H9 (cell line): ENCODE measurements at regions not wholly inside any gene's neighbourhood (a gene's known extent, or its start where the extent isn't known, plus 50 kb on each side); places are given as distances from the start of the nearest gene placed in this dataset.

ENCODE experiments used
- DNase-seq: peaks from one replicate; pipeline ENCODE4 v3.0.0-alpha.2; 2017
- H2AFZ ChIP-seq: one replicate; pipeline ENCODE4 v1.6.1; 2013; ENCODE audit warnings: mild to moderate bottlenecking, low read length, control low read depth, moderate library complexity
- H2AK5ac ChIP-seq: 2 replicates; pipeline ENCODE4 v1.6.1; 2013; ENCODE audit warnings: low read length, control low read depth, mixed read lengths; ENCODE audit not compliant: insufficient read length
- H2BK120ac ChIP-seq: one replicate; pipeline ENCODE4 v1.6.1; 2013; ENCODE audit warnings: low read depth, mild to moderate bottlenecking, low read length, control low read depth, inconsistent platforms; ENCODE audit not compliant: poor library complexity, severe bottlenecking
- H2BK12ac ChIP-seq: 2 replicates; pipeline ENCODE4 v1.6.1; 2013; ENCODE audit warnings: low read length, control low read depth, mixed read lengths, low read depth; ENCODE audit not compliant: insufficient read length
- H2BK15ac ChIP-seq: 2 replicates; pipeline ENCODE4 v1.6.1; 2013; ENCODE audit warnings: low read depth, low read length, control low read depth
- H2BK20ac ChIP-seq: one replicate; pipeline ENCODE4 v1.6.1; 2013; ENCODE audit warnings: low read depth, mild to moderate bottlenecking, low read length, control low read depth, inconsistent platforms; ENCODE audit not compliant: poor library complexity, severe bottlenecking
- H2BK5ac ChIP-seq: 2 replicates; pipeline ENCODE4 v1.6.1; 2013; ENCODE audit warnings: low read length, control low read depth, mixed read lengths; ENCODE audit not compliant: insufficient read length
- H3K14ac ChIP-seq: 2 replicates; pipeline ENCODE4 v1.6.1; 2013; ENCODE audit warnings: low read length, control low read depth; ENCODE audit not compliant: insufficient read depth
- H3K18ac ChIP-seq: 2 replicates; pipeline ENCODE4 v1.6.1; 2013; ENCODE audit warnings: low read depth, mild to moderate bottlenecking, mixed read lengths, low read length, control low read depth; ENCODE audit not compliant: insufficient read length
- H3K23ac ChIP-seq: 2 replicates; pipeline ENCODE4 v1.6.1; 2013; ENCODE audit warnings: low read length, control low read depth, mixed read lengths, low read depth; ENCODE audit not compliant: insufficient read length
- H3K23me2 ChIP-seq: 2 replicates; pipeline ENCODE4 v1.6.1; 2013; ENCODE audit warnings: low read depth, mild to moderate bottlenecking, mixed read lengths, low read length, control low read depth; ENCODE audit not compliant: insufficient read length, poor library complexity, severe bottlenecking
- H3K27ac ChIP-seq: 2 replicates; pipeline ENCODE4 v1.5.1; 2013; ENCODE audit warnings: low read length, control low read depth, mixed read lengths, low read depth; ENCODE audit not compliant: insufficient read length
- H3K27me3 ChIP-seq: 2 replicates; pipeline ENCODE4 v1.6.1; 2013; ENCODE audit warnings: low read length, control low read depth, inconsistent platforms; ENCODE audit not compliant: insufficient read depth
- H3K4ac ChIP-seq: 2 replicates; pipeline ENCODE4 v1.6.1; 2013; ENCODE audit warnings: low read depth, mild to moderate bottlenecking, control low read depth, inconsistent platforms, low read length, moderate library complexity
- H3K4me1 ChIP-seq: 2 replicates; pipeline ENCODE4 v1.6.1; 2013; ENCODE audit warnings: low read length, control low read depth, inconsistent platforms; ENCODE audit not compliant: insufficient read depth
- H3K4me2 ChIP-seq: 2 replicates; pipeline ENCODE4 v1.6.1; 2013; ENCODE audit warnings: low read length, control low read depth, mixed read lengths; ENCODE audit not compliant: insufficient read length, insufficient read depth
- H3K56ac ChIP-seq: 2 replicates; pipeline ENCODE4 v1.6.1; 2013; ENCODE audit warnings: low read depth, mild to moderate bottlenecking, mixed read lengths, low read length, control low read depth; ENCODE audit not compliant: insufficient read length
- H3K79me1 ChIP-seq: 2 replicates; pipeline ENCODE4 v1.6.1; 2013; ENCODE audit warnings: low read depth, mild to moderate bottlenecking, moderate library complexity, low read length, control low read depth, inconsistent platforms; ENCODE audit not compliant: insufficient read depth, poor library complexity, severe bottlenecking
- H3K79me2 ChIP-seq: 2 replicates; pipeline ENCODE4 v1.6.1; 2013; ENCODE audit warnings: low read length, control low read depth, inconsistent platforms; ENCODE audit not compliant: insufficient read depth
- H3K9ac ChIP-seq: 2 replicates; pipeline ENCODE4 v1.6.1; 2013; ENCODE audit warnings: low read length, control low read depth, mixed read lengths; ENCODE audit not compliant: insufficient read length; ENCODE audit errors: extremely low read depth
- H3K9me3 ChIP-seq: one replicate; pipeline ENCODE4 v1.6.1; 2013; ENCODE audit warnings: low read depth, low read length, inconsistent platforms; ENCODE audit not compliant: control insufficient read depth
- H3T11ph ChIP-seq: one replicate; pipeline ENCODE4 v1.6.1; 2013; ENCODE audit warnings: mild to moderate bottlenecking, low read length, control low read depth, inconsistent platforms
- H4K20me1 ChIP-seq: one replicate; pipeline ENCODE4 v1.6.1; 2013; ENCODE audit not compliant: control insufficient read depth, insufficient read length, insufficient read depth
- H4K5ac ChIP-seq: 2 replicates; pipeline ENCODE4 v1.6.1; 2013; ENCODE audit warnings: low read depth, mild to moderate bottlenecking, mixed read lengths, low read length, control low read depth; ENCODE audit not compliant: insufficient read length
- H4K8ac ChIP-seq: replicated peaks from 2 replicates; pipeline ENCODE4 v1.6.1; 2013; ENCODE audit warnings: low read length, control low read depth, mixed read lengths, low read depth; ENCODE audit not compliant: insufficient read length
- H4K91ac ChIP-seq: 2 replicates; pipeline ENCODE4 v1.6.1; 2013; ENCODE audit warnings: low read depth, mild to moderate bottlenecking, moderate library complexity, mixed read lengths, low read length, control low read depth; ENCODE audit not compliant: insufficient read length
- H3K27ac Mint-ChIP-seq, 3 experiments: 2 replicates in 2 of 3; 3 replicates in 1 of 3; pipeline ENCODE4 v1.8.0; 2020 to 2021; ENCODE audit warnings: mixed read lengths in 3 of 3, mild to moderate bottlenecking in 1 of 3, moderate library complexity in 1 of 3
- H3K27me3 Mint-ChIP-seq: 2 replicates; pipeline ENCODE4 v1.8.0; 2021; ENCODE audit warnings: low read depth, mild to moderate bottlenecking, moderate library complexity, mixed read lengths
- H3K36me3 Mint-ChIP-seq, 3 experiments: 2 replicates in 2 of 3; 3 replicates in 1 of 3; pipeline ENCODE4 v1.8.0; 2020 to 2021; ENCODE audit warnings: low read depth in 3 of 3, mixed read lengths in 3 of 3; ENCODE audit not compliant: insufficient read depth in 1 of 3
- H3K4me1 Mint-ChIP-seq, 2 experiments: 2 replicates each; pipeline ENCODE4 v1.8.0; 2020; ENCODE audit warnings: mixed read lengths in 2 of 2
- H3K4me3 Mint-ChIP-seq, 2 experiments: 2 replicates in 1 of 2; 3 replicates in 1 of 2; pipeline ENCODE4 v1.8.0; 2020 to 2021; ENCODE audit warnings: mild to moderate bottlenecking in 2 of 2, mixed read lengths in 2 of 2, moderate library complexity in 1 of 2
- H3K9me3 Mint-ChIP-seq, 2 experiments: 2 replicates in 1 of 2; 3 replicates in 1 of 2; pipeline ENCODE4 v1.8.0; 2020; ENCODE audit warnings: mild to moderate bottlenecking in 2 of 2, mixed read lengths in 2 of 2, moderate library complexity in 1 of 2
- WGBS: extraction: QIAGEN DNeasy Blood & Tissue Kit; methylation state at CpG from one replicate; pipeline ENCODE4 v1.1.7; 2013; ENCODE audit warnings: missing lambda C conversion rate, low lambda C conversion rate, mixed read lengths; ENCODE audit not compliant: insufficient read length; ENCODE audit errors: extremely low coverage; 5-methylcytosine and 5-hydroxymethylcytosine counted together
- TF ChIP-seq, protein P1 (sequence below): fragments of 200-600 bp; sonication (generic); conservative IDR thresholded peaks from 3 replicates; pipeline ENCODE4 v1.8.0; 2021; ENCODE audit warnings: antibody characterized with exemption, mild to moderate bottlenecking

GRCh38 chr6:137426007-137426689 lies 68.0 kb downstream of the OLIG3 start:
- H3K18ac ChIP-seq: no peak overlapping the region
- H2BK12ac ChIP-seq: no peak overlapping the region
- H2BK120ac ChIP-seq: no peak overlapping the region
- no peak overlapping the region for H3T11ph ChIP-seq
- Mint-ChIP-seq H3K27me3 (no peaks in the 10 kb centered on the region), H3K4me1 (peaks cover 38 to 47% of the 10 kb centered on the region in 2 experiments), H3K4me3 (no peak overlapping the region), H3K36me3 (0 out of 7 replicates have a peak, but pooled peaks cover 0 to 1% (median 0%) of the 10 kb centered on the region in 3 experiments), H3K9me3 (no peaks in the 10 kb centered on the region; a peak in 1 of 5 replicates), H3K27ac (no peak overlapping the region)
- H2AK5ac ChIP-seq: no peak overlapping the region
- H3K9me3 ChIP-seq: no peaks in the 10 kb centered on the region
- H3K79me1 ChIP-seq: no peaks in the 10 kb centered on the region
- H4K91ac ChIP-seq: no peak overlapping the region
- H2BK20ac ChIP-seq: no peak overlapping the region
- no peak overlapping the region for H3K56ac ChIP-seq
- TF ChIP-seq, protein P1, sequence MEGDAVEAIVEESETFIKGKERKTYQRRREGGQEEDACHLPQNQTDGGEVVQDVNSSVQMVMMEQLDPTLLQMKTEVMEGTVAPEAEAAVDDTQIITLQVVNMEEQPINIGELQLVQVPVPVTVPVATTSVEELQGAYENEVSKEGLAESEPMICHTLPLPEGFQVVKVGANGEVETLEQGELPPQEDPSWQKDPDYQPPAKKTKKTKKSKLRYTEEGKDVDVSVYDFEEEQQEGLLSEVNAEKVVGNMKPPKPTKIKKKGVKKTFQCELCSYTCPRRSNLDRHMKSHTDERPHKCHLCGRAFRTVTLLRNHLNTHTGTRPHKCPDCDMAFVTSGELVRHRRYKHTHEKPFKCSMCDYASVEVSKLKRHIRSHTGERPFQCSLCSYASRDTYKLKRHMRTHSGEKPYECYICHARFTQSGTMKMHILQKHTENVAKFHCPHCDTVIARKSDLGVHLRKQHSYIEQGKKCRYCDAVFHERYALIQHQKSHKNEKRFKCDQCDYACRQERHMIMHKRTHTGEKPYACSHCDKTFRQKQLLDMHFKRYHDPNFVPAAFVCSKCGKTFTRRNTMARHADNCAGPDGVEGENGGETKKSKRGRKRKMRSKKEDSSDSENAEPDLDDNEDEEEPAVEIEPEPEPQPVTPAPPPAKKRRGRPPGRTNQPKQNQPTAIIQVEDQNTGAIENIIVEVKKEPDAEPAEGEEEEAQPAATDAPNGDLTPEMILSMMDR: no peak
- H2BK5ac ChIP-seq: no peak overlapping the region
- H4K20me1 ChIP-seq: no peaks in the 10 kb centered on the region
- H4K8ac ChIP-seq: no peak overlapping the region
- no peaks in the 10 kb centered on the region for H3K79me2 ChIP-seq
- no peak overlapping the region for H4K5ac ChIP-seq
- H3K23ac ChIP-seq: no peak overlapping the region
- no peak overlapping the region for H3K4me2 ChIP-seq
- no peak overlapping the region for H2AFZ ChIP-seq
- no peaks in the 10 kb centered on the region for H3K23me2 ChIP-seq
- H2BK15ac ChIP-seq: no peak overlapping the region
- H3K14ac ChIP-seq: no peak overlapping the region
- no peaks in the 10 kb centered on the region for H3K27me3 ChIP-seq
- no peak overlapping the region for H3K27ac ChIP-seq
- peaks cover 6% of the 10 kb centered on the region; the same call in 1 of the 2 replicates for H3K4me1 ChIP-seq
- H3K9ac ChIP-seq: no peak overlapping the region
- no CpG with 5 or more reads among the region's 2 CpGs for WGBS
- DNase-seq: no peak
- H3K4ac ChIP-seq: no peak overlapping the region
